ENCODE measurements at regions not wholly inside any gene's neighbourhood (a gene's known extent, or its start where the extent isn't known, plus 50 kb on each side); places are given as distances from the start of the nearest gene placed in this dataset.
"Not testable (repeated sequence)": the region's sequence is repeated elsewhere in the genome, so short reads cannot be mapped to it uniquely, and the experiment has no call there.

DNA sequence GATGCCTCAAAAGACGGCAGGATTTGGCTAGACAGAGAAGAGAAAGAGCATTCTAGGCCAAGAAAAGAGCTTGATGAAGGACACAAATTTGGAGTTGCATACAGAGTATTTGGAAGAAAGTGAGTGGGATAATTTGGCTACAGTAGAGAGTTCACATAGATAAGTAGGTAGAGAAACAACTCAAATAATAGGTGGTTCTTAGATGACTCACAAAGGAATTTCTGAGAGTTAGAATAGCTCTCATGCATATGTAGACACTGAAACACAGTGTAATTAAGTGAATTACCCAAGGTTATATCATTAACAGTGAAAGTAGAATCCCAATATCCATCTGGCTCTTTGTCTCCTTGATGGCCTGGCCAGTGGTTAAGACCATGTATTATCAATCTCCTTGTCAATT lies 228.6 kb upstream of the DDI1 start:
- WGBS, 2 donors, result 91 to 94% methylated on average over 1 of the region's 1 CpG
- Histone ChIP-seq H3K9me3 (no peaks in the 10 kb centered on the region), H3K27me3 (no peaks in the 10 kb centered on the region), H3K27ac (no peak overlapping the region), H3K4me1 (peaks cover 0 to 27% (median 12%) of the 10 kb centered on the region in 4 donors), H3K36me3 (no peaks in the 10 kb centered on the region), H3K4me3 (no peak overlapping the region)
- intact Hi-C loops (cut with DNase I), result no loop called here
- TF ChIP-seq, protein P1, sequence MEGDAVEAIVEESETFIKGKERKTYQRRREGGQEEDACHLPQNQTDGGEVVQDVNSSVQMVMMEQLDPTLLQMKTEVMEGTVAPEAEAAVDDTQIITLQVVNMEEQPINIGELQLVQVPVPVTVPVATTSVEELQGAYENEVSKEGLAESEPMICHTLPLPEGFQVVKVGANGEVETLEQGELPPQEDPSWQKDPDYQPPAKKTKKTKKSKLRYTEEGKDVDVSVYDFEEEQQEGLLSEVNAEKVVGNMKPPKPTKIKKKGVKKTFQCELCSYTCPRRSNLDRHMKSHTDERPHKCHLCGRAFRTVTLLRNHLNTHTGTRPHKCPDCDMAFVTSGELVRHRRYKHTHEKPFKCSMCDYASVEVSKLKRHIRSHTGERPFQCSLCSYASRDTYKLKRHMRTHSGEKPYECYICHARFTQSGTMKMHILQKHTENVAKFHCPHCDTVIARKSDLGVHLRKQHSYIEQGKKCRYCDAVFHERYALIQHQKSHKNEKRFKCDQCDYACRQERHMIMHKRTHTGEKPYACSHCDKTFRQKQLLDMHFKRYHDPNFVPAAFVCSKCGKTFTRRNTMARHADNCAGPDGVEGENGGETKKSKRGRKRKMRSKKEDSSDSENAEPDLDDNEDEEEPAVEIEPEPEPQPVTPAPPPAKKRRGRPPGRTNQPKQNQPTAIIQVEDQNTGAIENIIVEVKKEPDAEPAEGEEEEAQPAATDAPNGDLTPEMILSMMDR (IDR thresholded peaks at IDR 0.05), result no peak
- TF ChIP-seq POLR2AphosphoS5 (IDR thresholded peaks at IDR 0.05) (no peak), EP300 (IDR thresholded peaks at IDR 0.05) (no peak), POLR2A (IDR thresholded peaks at IDR 0.05) (no peak)
- no peak for DNase-seq

DNA sequence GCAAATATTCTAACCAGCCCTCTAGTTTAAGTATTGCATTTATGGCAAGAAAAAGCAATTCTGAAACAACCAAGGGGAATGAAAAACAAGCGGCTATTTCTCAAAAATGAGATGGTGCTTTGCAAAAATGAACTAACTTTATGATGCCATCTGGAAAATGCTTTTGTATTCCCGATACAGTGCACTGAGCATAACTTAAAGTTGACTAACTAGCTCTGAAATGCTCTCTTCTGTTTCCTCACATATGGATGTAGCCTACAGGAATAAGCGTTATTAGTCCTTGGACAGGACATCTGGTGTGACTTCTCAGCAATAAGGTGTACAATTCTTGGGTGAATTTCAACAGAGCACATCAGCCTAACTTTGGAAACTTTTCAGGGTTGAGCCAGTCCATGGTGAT lies 228.2 kb upstream of the DDI1 start:
- intact Hi-C loops (cut with DNase I), result no loop called here
- peaks cover 0 to 27% (median 12%) of the 10 kb centered on the region in 4 donors for H3K4me1 ChIP-seq
- no peaks in the 10 kb centered on the region for H3K27me3 ChIP-seq
- TF ChIP-seq POLR2AphosphoS5 (IDR thresholded peaks at IDR 0.05) (no peak), POLR2A (IDR thresholded peaks at IDR 0.05) (no peak)
- WGBS, 2 donors, result 95 to 96% methylated on average over 3 of the region's 3 CpGs
- H3K27ac ChIP-seq, result no peak overlapping the region
- no peaks in the 10 kb centered on the region for H3K9me3 ChIP-seq
- no peak overlapping the region for H3K4me3 ChIP-seq
- no peak for DNase-seq
- H3K36me3 ChIP-seq, result no peaks in the 10 kb centered on the region

DNA sequence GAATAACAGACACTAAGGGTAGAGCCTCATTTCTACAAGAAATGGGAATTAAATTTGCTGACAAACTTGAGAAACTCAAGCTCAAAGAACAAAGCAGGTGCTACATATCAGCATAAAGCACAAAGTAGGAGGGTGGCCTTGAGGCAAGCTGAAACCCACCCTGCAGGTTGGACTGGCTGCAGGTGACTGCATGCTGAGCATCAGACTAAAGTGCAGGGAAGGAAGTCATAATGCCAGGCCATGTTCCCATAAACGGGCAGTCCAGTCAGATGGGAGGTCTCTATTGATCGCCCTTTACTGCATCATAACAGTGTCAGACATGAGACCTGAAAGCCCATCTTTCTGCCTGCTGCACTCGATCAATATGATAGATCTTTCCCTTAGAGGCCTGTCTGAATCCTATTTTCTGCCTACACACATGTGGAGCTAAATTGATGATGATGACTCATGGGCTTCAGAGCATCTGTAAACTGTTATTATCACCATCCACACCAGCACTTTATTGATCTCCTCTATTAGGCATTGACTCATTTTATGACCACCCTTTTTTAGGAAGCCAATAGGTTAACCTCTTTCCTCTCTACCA lies 224.5 kb upstream of the DDI1 start:
- peaks cover 0 to 9% (median 4%) of the 10 kb centered on the region in 4 donors for H3K4me1 ChIP-seq
- intact Hi-C loops (cut with DNase I), result no loop called here
- no peak for DNase-seq
- H3K4me3 ChIP-seq, result no peak overlapping the region
- no peaks in the 10 kb centered on the region for H3K27me3 ChIP-seq
- H3K27ac ChIP-seq, result no peak overlapping the region
- no peaks in the 10 kb centered on the region for H3K36me3 ChIP-seq
- WGBS, 2 donors, result 76 to 86% methylated on average over 3 of the region's 3 CpGs
- TF ChIP-seq POLR2A (IDR thresholded peaks at IDR 0.05), result no peak
- no peak for TF ChIP-seq EP300 (IDR thresholded peaks at IDR 0.05)
- TF ChIP-seq, protein P1 (IDR thresholded peaks at IDR 0.05), result no peak
- no peak for TF ChIP-seq POLR2AphosphoS5 (IDR thresholded peaks at IDR 0.05)
- no peaks in the 10 kb centered on the region for H3K9me3 ChIP-seq

DNA sequence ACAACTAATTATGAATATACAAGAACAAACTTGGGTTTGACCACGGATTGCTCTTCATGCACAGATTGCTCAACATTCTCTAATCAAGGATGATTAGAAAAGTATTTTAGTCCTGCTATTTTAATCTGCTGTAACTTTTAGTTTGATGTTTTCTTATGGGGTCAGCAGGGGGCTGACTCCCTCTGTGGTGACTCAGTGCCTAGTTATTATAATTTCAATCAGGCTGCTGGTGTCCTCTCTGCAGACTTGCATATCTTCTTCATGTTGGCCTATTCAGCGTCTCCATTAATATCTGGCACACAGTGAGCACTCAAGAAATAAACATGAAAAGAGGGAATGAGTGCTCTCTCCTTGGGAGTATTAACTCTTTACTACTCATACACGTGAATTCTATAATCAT lies 223.8 kb upstream of the DDI1 start:
- Histone ChIP-seq H3K36me3 (no peaks in the 10 kb centered on the region), H3K9me3 (no peaks in the 10 kb centered on the region), H3K4me3 (no peak overlapping the region), H3K27me3 (no peaks in the 10 kb centered on the region), H3K27ac (no peak overlapping the region), H3K4me1 (peaks cover 0 to 2% (median under 1%) of the 10 kb centered on the region in 4 donors)
- WGBS, 2 donors, result 83 to 89% methylated on average over 3 of the region's 3 CpGs
- DNase-seq, result no peak
- intact Hi-C loops (cut with DNase I), result no loop called here
- no peak for TF ChIP-seq POLR2A (IDR thresholded peaks at IDR 0.05)
- no peak for TF ChIP-seq POLR2AphosphoS5 (IDR thresholded peaks at IDR 0.05)
- TF ChIP-seq EP300 (IDR thresholded peaks at IDR 0.05), result no peak
- TF ChIP-seq, protein P1 (IDR thresholded peaks at IDR 0.05), result no peak

DNA sequence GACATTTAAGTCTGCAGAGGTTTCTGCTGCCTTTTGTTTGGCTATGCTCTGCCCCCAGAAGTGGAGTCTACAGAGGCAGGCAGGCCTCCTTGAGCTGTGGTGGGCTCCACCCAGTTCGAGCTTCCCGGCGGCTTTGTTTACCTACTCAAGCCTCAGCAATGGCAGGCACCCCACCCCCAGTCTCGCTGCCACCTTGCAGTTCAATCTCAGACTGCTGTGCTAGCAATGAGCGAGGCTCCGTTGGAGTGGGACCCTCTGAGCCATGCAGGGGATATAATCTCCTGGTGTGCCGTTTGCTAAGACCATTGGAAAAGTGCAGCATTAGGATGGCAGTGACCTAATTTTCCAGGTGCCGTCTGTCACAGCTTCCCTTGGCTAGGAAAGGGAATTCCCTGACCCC lies 216.1 kb upstream of the DDI1 start:
- intact Hi-C loops (cut with DNase I); H3K27ac ChIP-seq; H3K4me3 ChIP-seq; H3K36me3 ChIP-seq; H3K9me3 ChIP-seq; H3K4me1 ChIP-seq; H3K27me3 ChIP-seq; DNase-seq: not testable (repeated sequence)
- WGBS, 2 donors, result 85 to 96% methylated on average over 8 of the region's 8 CpGs

DNA sequence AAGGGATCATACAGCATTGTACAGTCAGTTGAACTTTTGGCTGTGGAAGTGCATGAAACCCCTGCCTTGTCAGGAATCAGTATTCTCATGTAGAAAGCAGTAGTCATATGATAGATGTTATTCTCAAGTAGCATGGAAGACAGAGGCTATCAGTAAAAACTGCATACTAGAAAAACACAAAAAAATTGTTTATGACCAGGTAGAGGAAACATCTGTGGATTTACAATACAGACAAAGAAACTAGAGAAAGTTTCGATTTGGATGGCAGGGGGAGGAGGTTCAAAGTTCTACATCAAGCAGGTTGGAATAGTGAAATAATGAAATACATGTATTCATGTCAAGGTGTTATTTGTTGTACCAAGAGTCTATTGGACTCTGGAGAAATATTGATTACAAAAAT lies 212.3 kb upstream of the DDI1 start:
- Histone ChIP-seq H3K4me3 (no peak overlapping the region), H3K27ac (no peak overlapping the region), H3K9me3 (no peaks in the 10 kb centered on the region), H3K27me3 (no peaks in the 10 kb centered on the region), H3K4me1 (no peaks in the 10 kb centered on the region), H3K36me3 (no peaks in the 10 kb centered on the region)
- TF ChIP-seq, protein P1 (IDR thresholded peaks at IDR 0.05), result no peak
- TF ChIP-seq EP300 (IDR thresholded peaks at IDR 0.05), result no peak
- TF ChIP-seq POLR2A (IDR thresholded peaks at IDR 0.05), result no peak
- intact Hi-C loops (cut with DNase I), result no loop called here
- DNase-seq, result no peak
- WGBS, 2 donors, result 36 to 75% methylated on average over 1 of the region's 1 CpG
